HepG2 (cell line): ENCODE measurements at regions not wholly inside any gene's neighbourhood (a gene's known extent, or its start where the extent isn't known, plus 50 kb on each side); places are given as distances from the start of the nearest gene placed in this dataset.

Source experiments
- EEA1 ChIP-seq: sonication (generic); formaldehyde crosslinking; IDR thresholded peaks from 2 replicates; pipeline ENCODE4 v1.5.1; 2020; ENCODE audit warnings: mild to moderate bottlenecking, missing genetic modification reagents, borderline replicate concordance
- EP300 ChIP-seq, 3 experiments: sonication (generic) in 1 of 3; formaldehyde crosslinking in 1 of 3; IDR thresholded peaks; 2 replicates each; pipeline versions ENCODE4 v1.5.1 to v1.6.1; 2011 to 2020; ENCODE audit warnings: low read depth in 2 of 3, low read length in 2 of 3, borderline replicate concordance in 1 of 3, improper control_type of control experiment in 1 of 3, mild to moderate bottlenecking in 1 of 3, missing genetic modification reagents in 1 of 3, moderate library complexity in 1 of 3
- EZH2 ChIP-seq: conservative IDR thresholded peaks from 2 replicates; pipeline ENCODE4 v1.6.1; 2012; ENCODE audit warnings: mild to moderate bottlenecking, low read depth, low read length, moderate library complexity
- KDM1A ChIP-seq: IDR thresholded peaks from 2 replicates; pipeline ENCODE4 v1.6.1; 2016; ENCODE audit warnings: missing compliant biosample characterization
- POLR2A ChIP-seq, 2 experiments: IDR thresholded peaks; 2 replicates each; pipeline ENCODE4 v1.6.1; 2011; ENCODE audit warnings: low read depth in 2 of 2, low read length in 2 of 2, mild to moderate bottlenecking in 1 of 2, moderate library complexity in 1 of 2; ENCODE audit not compliant: insufficient read depth in 1 of 2
- SIX4 ChIP-seq: sonication (generic); formaldehyde crosslinking; IDR thresholded peaks from 2 replicates; pipeline ENCODE4 v1.4.0; 2020; ENCODE audit warnings: missing genetic modification reagents
- ZNF431 ChIP-seq: sonication (generic); formaldehyde crosslinking; IDR thresholded peaks from 2 replicates; pipeline ENCODE4 v1.9.0; 2022; ENCODE audit warnings: missing genetic modification reagents, low read depth, mild to moderate bottlenecking, borderline replicate concordance
- ZNF720 ChIP-seq: sonication (generic); formaldehyde crosslinking; IDR thresholded peaks from 2 replicates; pipeline ENCODE4 v1.4.0; 2020; ENCODE audit warnings: missing genetic modification reagents
- ZNF781 ChIP-seq: sonication (generic); formaldehyde crosslinking; IDR thresholded peaks from 2 replicates; pipeline ENCODE4 v1.5.1; 2020; ENCODE audit warnings: borderline replicate concordance, mild to moderate bottlenecking, missing genetic modification reagents; ENCODE audit errors: not compliant biosample characterization
- TF ChIP-seq, protein P1 (sequence below): sonication (generic); formaldehyde crosslinking; IDR thresholded peaks from 2 replicates; pipeline ENCODE4 v1.5.0; 2020; ENCODE audit warnings: mild to moderate bottlenecking, missing genetic modification reagents, moderate library complexity
- TF ChIP-seq, protein P2 (sequence below): sonication (generic); formaldehyde crosslinking; IDR thresholded peaks from 2 replicates; pipeline ENCODE4 v1.4.0; 2020; ENCODE audit warnings: low read depth, missing genetic modification reagents
- TF ChIP-seq, protein P3 (sequence below): sonication (generic); formaldehyde crosslinking; IDR thresholded peaks from 2 replicates; pipeline ENCODE4 v1.8.0; 2022; ENCODE audit warnings: mild to moderate bottlenecking, missing genetic modification reagents
- TF ChIP-seq, protein P4 (sequence below): IDR thresholded peaks from 2 replicates; pipeline ENCODE4 v1.6.1; 2016; ENCODE audit warnings: missing compliant biosample characterization, missing genetic modification reagents, borderline replicate concordance

DNA sequence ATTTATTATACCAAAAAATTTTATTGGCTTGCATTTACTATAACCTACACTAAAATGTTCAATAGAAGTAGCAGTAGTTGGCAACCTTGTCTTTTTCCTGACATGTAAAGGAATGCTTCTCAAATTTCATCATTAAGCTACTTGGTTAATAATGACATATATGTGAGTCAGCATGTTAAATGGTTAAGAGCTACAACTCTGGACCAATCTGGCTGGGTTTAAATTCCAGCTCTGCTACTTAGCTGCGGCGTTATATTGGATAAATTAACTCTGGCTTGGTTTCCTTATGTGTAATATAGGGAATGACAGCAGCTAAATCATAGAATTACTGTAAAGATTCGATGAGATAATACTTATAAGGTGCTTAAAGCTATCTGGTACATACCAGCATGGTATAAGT is 53.7 kb upstream of the OTOGL start:
- TF ChIP-seq SIX4 (CRISPR knock-in tag) (no peak), EZH2 (no peak), KDM1A (CRISPR knock-in tag) (no peak), ZNF720 (CRISPR knock-in tag) (no peak), ZNF781 (CRISPR knock-in tag) (no peak), EEA1 (CRISPR knock-in tag) (no peak), EP300 (IDR thresholded peaks at IDR 0.05; ENCODE audit: low read depth in 2 of 2, low read length in 2 of 2) (no peak), EP300 (CRISPR knock-in tag; IDR thresholded peaks at IDR 0.05; ENCODE audit: borderline replicate concordance) (no peak), ZNF431 (CRISPR knock-in tag) (no peak), POLR2A (IDR thresholded peaks at IDR 0.05; ENCODE audit: insufficient read depth in 1 of 2, low read depth in 2 of 2, low read length in 2 of 2) (no peak)
- TF ChIP-seq, protein P1, sequence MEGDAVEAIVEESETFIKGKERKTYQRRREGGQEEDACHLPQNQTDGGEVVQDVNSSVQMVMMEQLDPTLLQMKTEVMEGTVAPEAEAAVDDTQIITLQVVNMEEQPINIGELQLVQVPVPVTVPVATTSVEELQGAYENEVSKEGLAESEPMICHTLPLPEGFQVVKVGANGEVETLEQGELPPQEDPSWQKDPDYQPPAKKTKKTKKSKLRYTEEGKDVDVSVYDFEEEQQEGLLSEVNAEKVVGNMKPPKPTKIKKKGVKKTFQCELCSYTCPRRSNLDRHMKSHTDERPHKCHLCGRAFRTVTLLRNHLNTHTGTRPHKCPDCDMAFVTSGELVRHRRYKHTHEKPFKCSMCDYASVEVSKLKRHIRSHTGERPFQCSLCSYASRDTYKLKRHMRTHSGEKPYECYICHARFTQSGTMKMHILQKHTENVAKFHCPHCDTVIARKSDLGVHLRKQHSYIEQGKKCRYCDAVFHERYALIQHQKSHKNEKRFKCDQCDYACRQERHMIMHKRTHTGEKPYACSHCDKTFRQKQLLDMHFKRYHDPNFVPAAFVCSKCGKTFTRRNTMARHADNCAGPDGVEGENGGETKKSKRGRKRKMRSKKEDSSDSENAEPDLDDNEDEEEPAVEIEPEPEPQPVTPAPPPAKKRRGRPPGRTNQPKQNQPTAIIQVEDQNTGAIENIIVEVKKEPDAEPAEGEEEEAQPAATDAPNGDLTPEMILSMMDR (CRISPR knock-in tag) = no peak
- TF ChIP-seq, protein P2, sequence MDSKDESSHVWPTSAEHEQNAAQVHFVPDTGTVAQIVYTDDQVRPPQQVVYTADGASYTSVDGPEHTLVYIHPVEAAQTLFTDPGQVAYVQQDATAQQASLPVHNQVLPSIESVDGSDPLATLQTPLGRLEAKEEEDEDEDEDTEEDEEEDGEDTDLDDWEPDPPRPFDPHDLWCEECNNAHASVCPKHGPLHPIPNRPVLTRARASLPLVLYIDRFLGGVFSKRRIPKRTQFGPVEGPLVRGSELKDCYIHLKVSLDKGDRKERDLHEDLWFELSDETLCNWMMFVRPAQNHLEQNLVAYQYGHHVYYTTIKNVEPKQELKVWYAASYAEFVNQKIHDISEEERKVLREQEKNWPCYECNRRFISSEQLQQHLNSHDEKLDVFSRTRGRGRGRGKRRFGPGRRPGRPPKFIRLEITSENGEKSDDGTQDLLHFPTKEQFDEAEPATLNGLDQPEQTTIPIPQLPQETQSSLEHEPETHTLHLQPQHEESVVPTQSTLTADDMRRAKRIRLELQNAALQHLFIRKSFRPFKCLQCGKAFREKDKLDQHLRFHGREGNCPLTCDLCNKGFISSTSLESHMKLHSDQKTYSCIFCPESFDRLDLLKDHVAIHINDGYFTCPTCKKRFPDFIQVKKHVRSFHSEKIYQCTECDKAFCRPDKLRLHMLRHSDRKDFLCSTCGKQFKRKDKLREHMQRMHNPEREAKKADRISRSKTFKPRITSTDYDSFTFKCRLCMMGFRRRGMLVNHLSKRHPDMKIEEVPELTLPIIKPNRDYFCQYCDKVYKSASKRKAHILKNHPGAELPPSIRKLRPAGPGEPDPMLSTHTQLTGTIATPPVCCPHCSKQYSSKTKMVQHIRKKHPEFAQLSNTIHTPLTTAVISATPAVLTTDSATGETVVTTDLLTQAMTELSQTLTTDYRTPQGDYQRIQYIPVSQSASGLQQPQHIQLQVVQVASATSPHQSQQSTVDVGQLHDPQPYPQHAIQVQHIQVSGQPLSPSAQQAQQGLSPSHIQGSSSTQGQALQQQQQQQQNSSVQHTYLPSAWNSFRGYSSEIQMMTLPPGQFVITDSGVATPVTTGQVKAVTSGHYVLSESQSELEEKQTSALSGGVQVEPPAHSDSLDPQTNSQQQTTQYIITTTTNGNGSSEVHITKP (CRISPR knock-in tag) = no peak
- TF ChIP-seq, protein P3, sequence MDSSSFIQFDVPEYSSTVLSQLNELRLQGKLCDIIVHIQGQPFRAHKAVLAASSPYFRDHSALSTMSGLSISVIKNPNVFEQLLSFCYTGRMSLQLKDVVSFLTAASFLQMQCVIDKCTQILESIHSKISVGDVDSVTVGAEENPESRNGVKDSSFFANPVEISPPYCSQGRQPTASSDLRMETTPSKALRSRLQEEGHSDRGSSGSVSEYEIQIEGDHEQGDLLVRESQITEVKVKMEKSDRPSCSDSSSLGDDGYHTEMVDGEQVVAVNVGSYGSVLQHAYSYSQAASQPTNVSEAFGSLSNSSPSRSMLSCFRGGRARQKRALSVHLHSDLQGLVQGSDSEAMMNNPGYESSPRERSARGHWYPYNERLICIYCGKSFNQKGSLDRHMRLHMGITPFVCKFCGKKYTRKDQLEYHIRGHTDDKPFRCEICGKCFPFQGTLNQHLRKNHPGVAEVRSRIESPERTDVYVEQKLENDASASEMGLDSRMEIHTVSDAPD (CRISPR knock-in tag) = no peak
- TF ChIP-seq, protein P4, sequence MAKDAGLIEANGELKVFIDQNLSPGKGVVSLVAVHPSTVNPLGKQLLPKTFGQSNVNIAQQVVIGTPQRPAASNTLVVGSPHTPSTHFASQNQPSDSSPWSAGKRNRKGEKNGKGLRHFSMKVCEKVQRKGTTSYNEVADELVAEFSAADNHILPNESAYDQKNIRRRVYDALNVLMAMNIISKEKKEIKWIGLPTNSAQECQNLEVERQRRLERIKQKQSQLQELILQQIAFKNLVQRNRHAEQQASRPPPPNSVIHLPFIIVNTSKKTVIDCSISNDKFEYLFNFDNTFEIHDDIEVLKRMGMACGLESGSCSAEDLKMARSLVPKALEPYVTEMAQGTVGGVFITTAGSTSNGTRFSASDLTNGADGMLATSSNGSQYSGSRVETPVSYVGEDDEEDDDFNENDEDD (CRISPR knock-in tag) = no peak
